CD14-positive monocyte (primary cell): ENCODE measurements at regions not wholly inside any gene's neighbourhood (a gene's known extent, or its start where the extent isn't known, plus 50 kb on each side); places are given as distances from the start of the nearest gene placed in this dataset.

Experiments used
- DNase-seq, 3 donors: peaks; one replicate each; pipeline ENCODE4 v3.0.0-alpha.2; 2011 to 2022
- H2AFZ ChIP-seq: 2 replicates; pipeline ENCODE4 v1.6.0; 2012; ENCODE audit warnings: mild to moderate bottlenecking, low read depth, low read length, inconsistent platforms; ENCODE audit not compliant: insufficient read depth, poor library complexity, severe bottlenecking
- H3K27ac ChIP-seq, 2 donors: 1 replicate in 1 of 2; 2 replicates in 1 of 2; pipeline ENCODE4 v1.5.1; 2012 to 2013; ENCODE audit warnings: low read length in 2 of 2, control low read depth in 1 of 2, inconsistent platforms in 1 of 2, low read depth in 1 of 2, mild to moderate bottlenecking in 1 of 2
- H3K27me3 ChIP-seq, 2 donors: one replicate each; pipeline versions ENCODE4 v1.6.0 to v1.6.1; 2011 to 2013; ENCODE audit warnings: low read length in 2 of 2; ENCODE audit not compliant: control insufficient read depth in 2 of 2, insufficient read depth in 2 of 2
- H3K36me3 ChIP-seq, 2 donors: replicated peaks in 1 of 2; 1 replicate in 1 of 2; 2 replicates in 1 of 2; pipeline versions ENCODE4 v1.5.1 to v1.6.1; 2012 to 2013; ENCODE audit warnings: low read length in 2 of 2, control low read depth in 1 of 2, inconsistent platforms in 1 of 2, mild to moderate bottlenecking in 1 of 2; ENCODE audit not compliant: insufficient read depth in 2 of 2, control insufficient read depth in 1 of 2
- H3K4me1 ChIP-seq, 2 donors: 1 replicate in 1 of 2; 2 replicates in 1 of 2; pipeline versions ENCODE4 v1.5.1 to v1.6.1; 2012 to 2013; ENCODE audit warnings: low read length in 2 of 2, control low read depth in 1 of 2, inconsistent platforms in 1 of 2, mild to moderate bottlenecking in 1 of 2, moderate library complexity in 1 of 2; ENCODE audit not compliant: insufficient read depth in 2 of 2, control insufficient read depth in 1 of 2
- H3K4me2 ChIP-seq: replicated peaks from 2 replicates; pipeline ENCODE3; 2012; ENCODE audit warnings: low read length, moderate library complexity, mild to moderate bottlenecking; ENCODE audit not compliant: poor library complexity, severe bottlenecking; ENCODE audit errors: extremely low read depth
- H3K4me3 ChIP-seq, 3 experiments: fragments of 200-600 bp in 1 of 3; sonication (generic) in 1 of 3; replicated peaks in 1 of 3; 1 replicate in 2 of 3; 2 replicates in 1 of 3; pipeline ENCODE4 v1.5.1; 2011 to 2013; ENCODE audit warnings: low read length in 3 of 3, mild to moderate bottlenecking in 3 of 3, control low read depth in 2 of 3, low read depth in 2 of 3, inconsistent platforms in 1 of 3, moderate library complexity in 1 of 3
- H3K79me2 ChIP-seq: 2 replicates; pipeline ENCODE4 v1.6.0; 2012; ENCODE audit warnings: mild to moderate bottlenecking, control low read depth, inconsistent platforms, low read length, moderate library complexity; ENCODE audit not compliant: insufficient read depth
- H3K9ac ChIP-seq: 2 replicates; pipeline ENCODE4 v1.6.0; 2017; ENCODE audit warnings: low read length, mild to moderate bottlenecking; ENCODE audit not compliant: insufficient read depth, poor library complexity, severe bottlenecking
- H3K9me3 ChIP-seq, 2 donors: replicated peaks in 1 of 2; 1 replicate in 1 of 2; 2 replicates in 1 of 2; pipeline versions ENCODE4 v1.5.1 to v1.6.1; 2012 to 2013; ENCODE audit warnings: low read length in 2 of 2, control low read depth in 1 of 2; ENCODE audit not compliant: control insufficient read depth in 1 of 2, insufficient read depth in 1 of 2
- H4K20me1 ChIP-seq: 2 replicates; pipeline ENCODE4 v1.6.0; 2012; ENCODE audit warnings: mild to moderate bottlenecking, low read length, control low read depth, moderate library complexity; ENCODE audit not compliant: insufficient read depth
- H3K27ac Mint-ChIP-seq, 7 donors: one replicate each; pipeline ENCODE4 v1.8.0; 2020; ENCODE audit warnings: mild to moderate bottlenecking in 7 of 7, mixed read lengths in 7 of 7, moderate library complexity in 6 of 7, inconsistent platforms in 2 of 7
- H3K27me3 Mint-ChIP-seq, 3 donors: one replicate each; pipeline ENCODE4 v1.8.0; 2021 to 2022; ENCODE audit warnings: low read depth in 3 of 3, mild to moderate bottlenecking in 3 of 3, mixed read lengths in 3 of 3, moderate library complexity in 3 of 3, inconsistent platforms in 1 of 3
- H3K36me3 Mint-ChIP-seq, 2 donors: one replicate each; pipeline ENCODE4 v1.8.0; 2020; ENCODE audit warnings: mixed read lengths in 2 of 2, inconsistent platforms in 1 of 2, mild to moderate bottlenecking in 1 of 2
- H3K4me1 Mint-ChIP-seq: one replicate; pipeline ENCODE4 v1.8.0; 2020; ENCODE audit warnings: mild to moderate bottlenecking, mixed read lengths
- H3K4me3 Mint-ChIP-seq, 2 donors: one replicate each; pipeline ENCODE4 v1.8.0; 2020; ENCODE audit warnings: mild to moderate bottlenecking in 2 of 2, mixed read lengths in 2 of 2, moderate library complexity in 1 of 2
- H3K9me3 Mint-ChIP-seq, 7 donors: one replicate each; pipeline ENCODE4 v1.8.0; 2020 to 2022; ENCODE audit warnings: mixed read lengths in 7 of 7, mild to moderate bottlenecking in 6 of 7, moderate library complexity in 6 of 7, inconsistent platforms in 2 of 7
- CTCF ChIP-seq: fragments of 200-600 bp; IDR thresholded peaks from one replicate; pipeline ENCODE4 v1.8.0; 2022; ENCODE audit warnings: antibody characterized with exemption, mild to moderate bottlenecking
- WGBS: methylation state at CpG from one replicate; pipeline ENCODE4 v1.1.5; 2013; ENCODE audit warnings: missing lambda C conversion rate; ENCODE audit not compliant: insufficient coverage; 5-methylcytosine and 5-hydroxymethylcytosine counted together
- intact Hi-C, 2 donors: fragments of 100-400 bp; cut with micrococcal nuclease; formaldehyde crosslinking; loops; one replicate each; pipeline versions ENCODE4 v1.15.0 to v1.15.1; 2023

DNA sequence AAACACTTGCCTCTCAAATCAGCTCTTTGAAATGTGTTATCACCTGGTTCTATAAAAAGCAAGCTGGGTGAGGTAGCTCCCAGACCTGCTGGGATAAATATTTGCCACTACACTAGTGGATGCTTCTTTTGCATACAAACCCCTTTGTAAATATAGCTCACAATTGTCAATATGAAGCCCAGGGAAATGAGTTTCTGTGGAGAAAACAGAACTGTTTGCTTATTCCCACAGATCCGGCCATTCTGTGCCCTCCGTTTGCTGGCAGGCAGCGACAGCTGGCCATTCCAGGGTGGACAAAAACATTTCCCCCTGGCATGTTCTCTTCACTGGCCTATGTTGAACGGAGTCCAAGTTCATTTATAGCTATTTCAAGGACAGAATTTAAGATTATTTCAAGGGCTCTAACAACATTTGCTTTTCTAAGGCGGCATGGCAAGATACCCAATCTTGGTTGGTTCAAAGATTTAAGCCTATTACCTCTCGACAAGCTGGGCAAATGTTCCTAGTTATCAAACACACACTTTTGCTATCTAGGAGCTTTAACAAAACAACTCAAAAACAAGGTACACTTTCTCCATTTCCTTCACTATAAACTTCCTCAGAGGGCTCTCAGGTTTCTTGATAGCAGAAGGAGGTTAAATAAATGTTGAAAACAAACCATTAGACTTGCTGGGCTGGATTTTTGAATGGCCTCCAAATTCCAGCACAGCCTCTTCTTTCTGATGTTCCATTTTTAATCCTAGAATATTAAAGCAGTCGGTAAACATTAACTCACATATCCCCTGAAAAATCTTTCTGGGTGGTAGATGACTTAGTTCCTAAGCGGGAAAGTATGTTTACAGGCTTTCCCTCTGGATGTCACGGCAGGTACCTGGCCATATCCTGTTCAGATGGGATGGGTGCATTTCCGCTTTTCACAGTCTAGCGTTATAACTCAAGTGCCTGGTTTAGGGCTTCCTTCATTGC lies 332.3 kb downstream of the PLK2 start:
- Histone ChIP-seq H3K27ac (no peak overlapping the region), H3K36me3 (no peaks in the 10 kb centered on the region), H3K9me3 (no peaks in the 10 kb centered on the region), H3K9ac (no peak overlapping the region), H2AFZ (no peak overlapping the region), H3K27me3 (no peaks in the 10 kb centered on the region), H4K20me1 (no peaks in the 10 kb centered on the region), H3K4me3 (no peak overlapping the region), H3K4me1 (no peaks in the 10 kb centered on the region), H3K4me2 (no peak overlapping the region), H3K79me2 (no peaks in the 10 kb centered on the region)
- no peak for TF ChIP-seq CTCF
- H3K27me3 Mint-ChIP-seq, result peaks cover 2% of the 10 kb centered on the region in 3 donors
- H3K4me3 Mint-ChIP-seq, result no peak overlapping the region
- 97% methylated on average over 6 of the region's 11 CpGs for WGBS
- peaks cover 0 to 2% (median 0%) of the 10 kb centered on the region in 7 donors for H3K9me3 Mint-ChIP-seq
- H3K27ac Mint-ChIP-seq, result no peak overlapping the region
- H3K36me3 Mint-ChIP-seq, result no peaks in the 10 kb centered on the region
- H3K4me1 Mint-ChIP-seq, result no peaks in the 10 kb centered on the region
- intact Hi-C loops, result no loop called here
- DNase-seq, result no peak

DNA sequence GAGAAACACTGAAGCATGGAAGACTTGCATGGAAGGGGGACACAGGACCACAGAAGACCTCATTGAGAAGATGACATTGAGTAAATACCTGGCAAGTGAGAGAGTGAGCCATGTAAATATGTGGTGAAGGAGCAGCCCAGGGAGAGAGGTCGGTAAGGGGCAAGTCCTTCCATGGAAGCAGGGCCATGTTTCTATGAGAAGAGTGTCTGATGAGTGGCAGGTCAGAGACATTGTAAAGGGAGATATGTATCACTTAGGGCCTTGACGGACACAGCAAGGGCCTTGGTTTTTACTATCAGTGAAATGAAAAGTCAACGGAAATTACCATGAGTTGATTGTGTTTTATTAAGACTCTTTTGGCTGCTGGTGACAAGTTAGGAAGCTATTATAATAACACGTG lies 336.4 kb downstream of the PLK2 start:
- Histone ChIP-seq H3K27me3 (no peaks in the 10 kb centered on the region), H3K36me3 (no peaks in the 10 kb centered on the region), H4K20me1 (no peaks in the 10 kb centered on the region), H3K9ac (no peak overlapping the region), H2AFZ (no peak overlapping the region), H3K27ac (no peak overlapping the region), H3K79me2 (no peaks in the 10 kb centered on the region), H3K9me3 (no peaks in the 10 kb centered on the region), H3K4me1 (no peaks in the 10 kb centered on the region), H3K4me2 (no peak overlapping the region), H3K4me3 (no peak overlapping the region)
- peaks cover 0 to 2% (median 2%) of the 10 kb centered on the region in 3 donors for H3K27me3 Mint-ChIP-seq
- no peak for TF ChIP-seq CTCF
- peaks cover 0 to 2% (median 0%) of the 10 kb centered on the region in 7 donors for H3K9me3 Mint-ChIP-seq
- intact Hi-C loops, result no loop called here
- H3K36me3 Mint-ChIP-seq, result no peaks in the 10 kb centered on the region
- no peaks in the 10 kb centered on the region for H3K4me1 Mint-ChIP-seq
- DNase-seq, result no peak
- no peak overlapping the region for H3K27ac Mint-ChIP-seq
- 96% methylated on average over 2 of the region's 4 CpGs for whole genome bisulfite sequencing
- H3K4me3 Mint-ChIP-seq, result no peak overlapping the region
